ENCODE measurements at regions not wholly inside any gene's neighbourhood (a gene's known extent, or its start where the extent isn't known, plus 50 kb on each side); places are given as distances from the start of the nearest gene placed in this dataset.

DNA sequence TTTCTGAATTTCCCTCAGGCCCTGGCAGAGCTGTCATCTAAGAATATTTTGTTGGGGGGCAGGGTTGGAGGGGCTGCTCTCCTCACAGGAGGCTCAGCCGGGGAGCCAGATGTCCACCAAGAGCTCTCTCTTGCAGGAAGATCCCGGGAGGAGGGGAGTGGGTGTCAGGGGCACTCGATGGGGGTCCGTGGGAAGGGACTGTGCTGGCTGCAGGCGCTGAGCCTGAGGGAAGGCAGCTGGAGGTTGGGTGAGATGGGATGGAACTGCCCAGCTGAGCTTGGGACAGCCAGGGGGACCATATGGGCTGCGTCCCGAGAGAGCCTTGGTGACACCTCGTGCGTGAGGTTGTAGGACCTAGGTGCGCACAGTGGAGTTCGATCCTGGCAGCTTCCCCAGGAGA, 111.2 kb upstream of the GSE1 start:
- CTCF ChIA-PET: no interaction called here

More for the DNA sequence above, 111.2 kb upstream of the GSE1 start:
- Histone ChIP-seq H3K9me1 (ENCODE audit: insufficient read depth, low read length) (peaks cover 7% of the 10 kb centered on the region; the same call in 1 of the 2 replicates), H2BK20ac (ENCODE audit: low read depth, low read length) (no peak overlapping the region), H3K4ac (ENCODE audit: low read depth, low read length) (no peak overlapping the region), H3K9ac (ENCODE audit: low read depth, low read length) (no peak overlapping the region), H3K18ac (ENCODE audit: low read depth, low read length) (no peak overlapping the region), H2BK5ac (ENCODE audit: low read depth, low read length, poor library complexity, severe bottlenecking) (no peak overlapping the region), H4K8ac (ENCODE audit: low read depth in 2 of 2, low read length in 2 of 2) (no peak overlapping the region), H4K91ac (ENCODE audit: insufficient read depth, low read depth, low read length) (no peak overlapping the region), H2AK9ac (replicated peaks; ENCODE audit: low read depth, low read length, poor library complexity) (no peak overlapping the region), H3K56ac (ENCODE audit: extremely low read depth, insufficient read depth, low read length) (no peak overlapping the region), H3K9me3 (ENCODE audit: control insufficient read depth, insufficient read depth, low read length) (no peaks in the 10 kb centered on the region), H3K4me3 (ENCODE audit: insufficient read depth, low read depth, low read length) (no peak overlapping the region), H4K20me1 (ENCODE audit: insufficient read depth, low read length) (peaks cover 22% of the 10 kb centered on the region), H2AK5ac (ENCODE audit: low read depth, low read length) (no peak overlapping the region), H3K4me1 (ENCODE audit: control insufficient read depth, insufficient read depth, low read length) (no peaks in the 10 kb centered on the region), H3K27me3 (ENCODE audit: control insufficient read depth, insufficient read depth, low read length) (no peaks in the 10 kb centered on the region), H3K14ac (replicated peaks; ENCODE audit: low read depth, low read length) (no peak overlapping the region), H3K4me2 (ENCODE audit: low read depth, low read length) (no peak overlapping the region), H3K79me1 (ENCODE audit: low read depth in 1 of 2, low read length in 2 of 2) (peaks cover 7 to 24% of the 10 kb centered on the region in 2 experiments; a peak in 3 of 4 replicates), H4K5ac (ENCODE audit: low read depth, low read length) (no peak overlapping the region), H2BK120ac (ENCODE audit: low read depth, low read length) (no peak overlapping the region), H3K36me3 (ENCODE audit: control insufficient read depth, insufficient read depth, low read length) (no peaks in the 10 kb centered on the region), H3K23ac (ENCODE audit: low read depth, low read length) (no peak overlapping the region), H3K27ac (ENCODE audit: insufficient read depth, low read length) (no peak overlapping the region), H2BK15ac (ENCODE audit: low read depth, low read length) (no peak overlapping the region), H2AFZ (replicated peaks; ENCODE audit: low read length, poor library complexity) (no peak overlapping the region)
- in situ Hi-C loops (cut with MboI; ENCODE audit: low sequenced_read_pairs): no loop called here
- intact Hi-C loops (cut with micrococcal nuclease): no loop called here
- dilution Hi-C loops (cut with HindIII; ENCODE audit: low sequenced_read_pairs, unreplicated experiment): no loop called here
- BruUV-seq (replicated peaks): no TSS peak
- TF ChIP-seq RAD21 (IDR thresholded peaks at IDR 0.05; ENCODE audit: low read length) (no peak), RFX5 (IDR thresholded peaks at IDR 0.05; ENCODE audit: low read depth, low read length) (no peak), FOS (IDR thresholded peaks at IDR 0.05; ENCODE audit: low read depth, low read length) (no peak), MAZ (IDR thresholded peaks at IDR 0.05; ENCODE audit: borderline replicate concordance, low read depth, low read length) (no peak), NFE2L2 (IDR thresholded peaks at IDR 0.05; ENCODE audit: low read depth, low read length) (no peak), POLR2A (IDR thresholded peaks at IDR 0.05; ENCODE audit: low read depth, low read length) (no peak), RCOR1 (IDR thresholded peaks at IDR 0.05; ENCODE audit: insufficient replicate concordance, low read length) (no peak)
- TF ChIP-seq, protein P1, sequence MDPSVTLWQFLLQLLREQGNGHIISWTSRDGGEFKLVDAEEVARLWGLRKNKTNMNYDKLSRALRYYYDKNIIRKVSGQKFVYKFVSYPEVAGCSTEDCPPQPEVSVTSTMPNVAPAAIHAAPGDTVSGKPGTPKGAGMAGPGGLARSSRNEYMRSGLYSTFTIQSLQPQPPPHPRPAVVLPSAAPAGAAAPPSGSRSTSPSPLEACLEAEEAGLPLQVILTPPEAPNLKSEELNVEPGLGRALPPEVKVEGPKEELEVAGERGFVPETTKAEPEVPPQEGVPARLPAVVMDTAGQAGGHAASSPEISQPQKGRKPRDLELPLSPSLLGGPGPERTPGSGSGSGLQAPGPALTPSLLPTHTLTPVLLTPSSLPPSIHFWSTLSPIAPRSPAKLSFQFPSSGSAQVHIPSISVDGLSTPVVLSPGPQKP (IDR thresholded peaks at IDR 0.05; ENCODE audit: borderline replicate concordance, low read depth, low read length): no peak
- TF ChIP-seq, protein P2, sequence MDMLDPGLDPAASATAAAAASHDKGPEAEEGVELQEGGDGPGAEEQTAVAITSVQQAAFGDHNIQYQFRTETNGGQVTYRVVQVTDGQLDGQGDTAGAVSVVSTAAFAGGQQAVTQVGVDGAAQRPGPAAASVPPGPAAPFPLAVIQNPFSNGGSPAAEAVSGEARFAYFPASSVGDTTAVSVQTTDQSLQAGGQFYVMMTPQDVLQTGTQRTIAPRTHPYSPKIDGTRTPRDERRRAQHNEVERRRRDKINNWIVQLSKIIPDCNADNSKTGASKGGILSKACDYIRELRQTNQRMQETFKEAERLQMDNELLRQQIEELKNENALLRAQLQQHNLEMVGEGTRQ (IDR thresholded peaks at IDR 0.05; ENCODE audit: low read depth, low read length): no peak
- DNase-seq: no peak
- no peak for ATAC-seq (ENCODE audit: low read depth)
- 31% methylated on average over 3 of the region's 11 CpGs; no CpG with 5 or more reads in 1 of the 2 experiments for WGBS, 2 experiments (ENCODE audit: extremely low coverage in 2 of 2, insufficient read length in 1 of 2)
- POLR2A ChIA-PET (ENCODE audit: unreplicated experiment): no interaction called here

Measured in IMR-90 (cell line).